ENCODE measurements at regions not wholly inside any gene's neighbourhood (a gene's known extent, or its start where the extent isn't known, plus 50 kb on each side); places are given as distances from the start of the nearest gene placed in this dataset.

DNA sequence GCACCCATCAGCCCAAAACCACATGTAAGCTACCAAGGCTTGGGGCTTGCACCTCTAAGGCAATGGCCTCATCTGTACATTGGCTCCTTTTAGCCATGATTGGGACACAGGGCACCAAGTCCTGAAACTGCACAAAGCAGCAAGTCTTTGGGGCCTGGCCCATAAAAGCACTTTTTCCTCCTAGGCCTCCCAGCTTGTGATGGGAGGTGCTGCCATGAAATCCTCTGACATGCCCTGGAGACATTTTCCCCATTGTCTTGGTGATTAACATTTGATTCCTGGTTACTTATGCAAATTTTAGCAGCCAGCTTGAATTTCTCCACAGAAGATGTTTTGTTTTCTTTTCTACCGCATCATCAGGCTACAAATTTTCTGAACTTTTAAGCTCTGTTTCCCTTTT, 58.5 kb upstream of the PABPC4L start:
- TF ChIP-seq EZH2 (IDR thresholded peaks at IDR 0.05; ENCODE audit: insufficient read depth, poor library complexity, severe bottlenecking): no peak
- no peak for TF ChIP-seq EZH2phosphoT487 (IDR thresholded peaks at IDR 0.05; ENCODE audit: insufficient read depth, low read depth)

Measured in GM23248 (cell line).